Fibroblast of pulmonary artery (primary cell): ENCODE measurements at regions not wholly inside any gene's neighbourhood (a gene's known extent, or its start where the extent isn't known, plus 50 kb on each side); places are given as distances from the start of the nearest gene placed in this dataset.

ENCODE experiments used
- DNase-seq: peaks from one replicate; pipeline ENCODE4 v3.0.0-alpha.2; 2010; ENCODE audit warnings: low read depth
- H3K4me3 ChIP-seq: replicated peaks from 2 replicates; pipeline ENCODE4 v1.5.1; 2011; ENCODE audit warnings: low read depth, mild to moderate bottlenecking, control low read depth, low read length, moderate library complexity
- TF ChIP-seq, protein P1 (sequence below): IDR thresholded peaks from 2 replicates; pipeline ENCODE4 v1.5.1; 2011; ENCODE audit warnings: mild to moderate bottlenecking, control low read depth, low read length, inconsistent platforms; ENCODE audit errors: missing control alignments

- TF ChIP-seq, protein P1, sequence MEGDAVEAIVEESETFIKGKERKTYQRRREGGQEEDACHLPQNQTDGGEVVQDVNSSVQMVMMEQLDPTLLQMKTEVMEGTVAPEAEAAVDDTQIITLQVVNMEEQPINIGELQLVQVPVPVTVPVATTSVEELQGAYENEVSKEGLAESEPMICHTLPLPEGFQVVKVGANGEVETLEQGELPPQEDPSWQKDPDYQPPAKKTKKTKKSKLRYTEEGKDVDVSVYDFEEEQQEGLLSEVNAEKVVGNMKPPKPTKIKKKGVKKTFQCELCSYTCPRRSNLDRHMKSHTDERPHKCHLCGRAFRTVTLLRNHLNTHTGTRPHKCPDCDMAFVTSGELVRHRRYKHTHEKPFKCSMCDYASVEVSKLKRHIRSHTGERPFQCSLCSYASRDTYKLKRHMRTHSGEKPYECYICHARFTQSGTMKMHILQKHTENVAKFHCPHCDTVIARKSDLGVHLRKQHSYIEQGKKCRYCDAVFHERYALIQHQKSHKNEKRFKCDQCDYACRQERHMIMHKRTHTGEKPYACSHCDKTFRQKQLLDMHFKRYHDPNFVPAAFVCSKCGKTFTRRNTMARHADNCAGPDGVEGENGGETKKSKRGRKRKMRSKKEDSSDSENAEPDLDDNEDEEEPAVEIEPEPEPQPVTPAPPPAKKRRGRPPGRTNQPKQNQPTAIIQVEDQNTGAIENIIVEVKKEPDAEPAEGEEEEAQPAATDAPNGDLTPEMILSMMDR: no peak
- H3K4me3 ChIP-seq: no peak overlapping the region
- DNase-seq: no peak
These were observed 132.4 kb upstream of the GPC1 start for GRCh38 chr2:240302933-240303595.

DNA sequence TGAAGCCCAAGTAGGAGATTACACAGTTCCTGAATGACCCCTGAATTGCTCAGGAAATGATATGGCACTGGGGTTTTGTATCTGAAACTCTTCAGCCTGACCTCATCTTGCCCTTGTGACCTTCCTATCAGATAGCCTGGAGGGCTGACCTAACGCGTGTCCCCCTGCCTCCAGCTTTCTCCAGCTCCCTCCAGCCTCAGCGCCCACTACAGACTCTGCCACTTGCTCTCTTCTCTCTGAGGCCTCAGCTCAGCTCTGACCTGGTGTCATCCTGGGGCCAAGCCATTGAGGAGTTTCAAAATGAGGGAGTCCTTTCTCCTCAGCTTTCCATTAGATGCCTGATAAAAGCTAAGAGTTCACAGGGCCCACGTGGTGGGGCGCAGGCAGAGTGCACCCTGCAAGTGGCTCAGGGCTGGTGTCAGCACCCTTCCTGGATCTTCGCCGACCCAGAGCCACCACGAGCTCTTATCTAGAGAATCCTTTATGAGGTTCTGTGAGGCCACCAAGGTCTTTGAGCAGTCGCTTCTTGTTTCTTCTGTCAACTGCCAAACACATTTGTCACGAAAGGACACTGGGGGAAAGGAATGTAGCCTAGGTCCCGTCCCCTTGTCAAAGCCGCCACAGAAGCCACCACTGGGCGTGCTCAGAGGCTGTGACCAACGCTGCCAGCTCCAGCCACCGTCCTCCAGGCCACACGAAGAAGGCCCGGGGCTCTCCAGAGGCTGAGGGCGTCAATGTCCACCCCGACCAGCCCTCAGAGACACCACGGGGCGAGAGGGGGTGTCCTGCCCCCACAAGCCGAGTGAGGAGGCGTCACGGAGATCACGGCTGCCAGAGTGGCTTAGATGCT lies 131.3 kb upstream of the GPC1 start:
- TF ChIP-seq, protein P1: no peak
- no peak for DNase-seq
- no peak overlapping the region for H3K4me3 ChIP-seq

DNA sequence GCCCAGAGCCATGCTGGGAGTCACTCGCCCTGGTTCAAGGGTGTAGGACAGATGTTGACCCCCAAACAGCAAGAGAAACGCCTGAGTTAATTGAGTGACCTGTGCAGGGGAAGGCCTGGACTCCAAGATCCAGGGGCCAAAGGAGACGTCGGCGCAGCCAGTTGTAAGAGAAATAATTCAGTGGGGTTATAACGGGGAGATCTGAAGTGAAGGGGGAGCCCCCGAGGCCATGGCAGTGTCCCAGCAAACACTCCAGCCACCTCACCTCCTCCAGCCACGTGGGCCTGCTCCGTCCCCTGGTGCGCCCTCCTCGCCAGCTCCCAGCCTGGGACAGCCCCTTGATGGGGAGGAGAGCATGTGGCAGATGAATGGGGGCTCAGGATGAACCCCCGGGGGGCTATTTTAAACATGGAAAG lies 130.7 kb upstream of the GPC1 start:
- no peak for DNase-seq
- TF ChIP-seq, protein P1: no peak
- no peak overlapping the region for H3K4me3 ChIP-seq

DNA sequence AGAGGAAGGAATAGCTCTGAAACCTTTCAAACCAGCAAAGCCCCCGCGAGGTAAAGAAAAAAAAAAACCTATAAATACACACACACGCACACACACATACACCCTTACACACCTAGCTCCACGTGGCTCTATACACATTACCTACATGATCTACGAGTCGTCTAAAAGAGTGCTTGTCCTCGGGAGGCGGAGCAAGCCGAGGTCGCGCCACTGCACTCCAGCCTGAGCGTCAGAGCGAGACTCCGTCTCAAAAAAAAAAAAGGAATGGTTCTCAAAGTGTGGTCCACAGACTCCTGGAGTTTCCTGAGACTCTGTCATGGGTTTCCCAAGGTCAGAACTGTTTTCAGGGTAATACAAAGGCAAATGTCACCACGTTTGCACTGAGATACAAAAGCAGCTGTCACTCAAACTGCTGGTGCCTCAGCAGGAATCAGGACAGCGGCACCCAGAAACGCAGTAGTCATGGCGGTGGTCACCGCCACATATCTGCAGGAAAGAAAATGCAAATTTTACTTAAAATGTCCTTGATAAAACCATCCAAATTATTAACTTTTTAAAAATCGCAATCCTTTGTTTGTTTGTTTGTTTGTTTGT lies 130.0 kb upstream of the GPC1 start:
- H3K4me3 ChIP-seq: no peak overlapping the region
- TF ChIP-seq, protein P1: no peak
- no peak for DNase-seq

DNA sequence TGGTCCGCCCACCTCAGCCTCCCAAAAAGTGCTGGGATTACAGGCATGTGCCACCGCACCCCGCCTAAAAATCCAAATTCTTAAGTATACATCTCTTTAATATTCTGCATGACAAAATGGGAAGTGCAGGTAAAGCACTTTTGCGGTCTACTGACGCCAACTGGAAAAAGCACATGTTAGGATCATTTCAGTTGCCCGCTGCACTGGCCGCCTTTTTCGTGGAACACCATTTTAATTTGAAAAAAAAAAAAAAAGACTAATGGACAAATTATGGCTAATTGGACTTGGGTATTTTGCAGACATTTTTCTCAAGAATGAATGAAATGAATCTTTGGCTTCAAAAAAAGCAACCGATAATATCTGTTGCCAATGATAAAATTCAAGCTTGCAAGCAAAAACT lies 129.3 kb upstream of the GPC1 start:
- no peak for DNase-seq
- H3K4me3 ChIP-seq: no peak overlapping the region
- TF ChIP-seq, protein P1: no peak

GRCh38 chr2:240308111-240308651 lies 127.3 kb upstream of the GPC1 start:
- H3K4me3 ChIP-seq: no peak overlapping the region
- TF ChIP-seq, protein P1: no peak
- DNase-seq: no peak
